ENCODE measurements at regions not wholly inside any gene's neighbourhood (a gene's known extent, or its start where the extent isn't known, plus 50 kb on each side); places are given as distances from the start of the nearest gene placed in this dataset.
A peak's percentile ranks its signal among the peaks of the same experiment; 100 is the strongest.

GRCh38 chr5:40074826-40075225 lies 604.9 kb upstream of the PTGER4 start:
- no peak overlapping the region for H3K27ac Mint-ChIP-seq (ENCODE audit: low read depth, unreplicated experiment)
- DNase-seq (ENCODE audit: unreplicated experiment): no peak
- H3K27me3 Mint-ChIP-seq (ENCODE audit: insufficient read depth, unreplicated experiment): no peaks in the 10 kb centered on the region
- CTCF ChIA-PET: no interaction called here
- H3K4me1 Mint-ChIP-seq (ENCODE audit: insufficient read depth, unreplicated experiment): peaks cover 5% of the 10 kb centered on the region
- no peak for TF ChIP-seq CTCF (IDR thresholded peaks at IDR 0.05; ENCODE audit: unreplicated experiment)
- no TSS peak for BruUV-seq (replicated peaks)
- H3K36me3 Mint-ChIP-seq (ENCODE audit: insufficient read depth, unreplicated experiment): no peaks in the 10 kb centered on the region
- H3K4me3 Mint-ChIP-seq (ENCODE audit: unreplicated experiment): no peak overlapping the region
- POLR2A ChIA-PET: no interaction called here
- intact Hi-C loops (cut with micrococcal nuclease): no loop called here
- no peaks in the 10 kb centered on the region for H3K9me3 Mint-ChIP-seq (ENCODE audit: unreplicated experiment)

- BruUV-seq (replicated peaks): no TSS peak
- Mint-ChIP-seq H3K9me3 (ENCODE audit: unreplicated experiment) (no peaks in the 10 kb centered on the region), H3K36me3 (ENCODE audit: insufficient read depth, unreplicated experiment) (no peaks in the 10 kb centered on the region), H3K4me3 (ENCODE audit: unreplicated experiment) (no peak overlapping the region), H3K4me1 (ENCODE audit: insufficient read depth, unreplicated experiment) (peaks cover 5% of the 10 kb centered on the region), H3K27ac (ENCODE audit: low read depth, unreplicated experiment) (no peak overlapping the region), H3K27me3 (ENCODE audit: insufficient read depth, unreplicated experiment) (no peaks in the 10 kb centered on the region)
- ChIA-PET CTCF (no interaction called here), POLR2A (no interaction called here)
- DNase-seq (ENCODE audit: unreplicated experiment): no peak
- intact Hi-C loops (cut with micrococcal nuclease): no loop called here
- no peak for TF ChIP-seq CTCF (IDR thresholded peaks at IDR 0.05; ENCODE audit: unreplicated experiment)
Observed at GRCh38 chr5:40073927-40074326, 605.8 kb upstream of the PTGER4 start.

- TF ChIP-seq CTCF (IDR thresholded peaks at IDR 0.05; ENCODE audit: unreplicated experiment): no peak
- POLR2A ChIA-PET: no interaction called here
- CTCF ChIA-PET: no interaction called here
- peak; percentile 3 for DNase-seq (ENCODE audit: unreplicated experiment)
- peaks cover 5% of the 10 kb centered on the region for H3K4me1 Mint-ChIP-seq (ENCODE audit: insufficient read depth, unreplicated experiment)
- H3K36me3 Mint-ChIP-seq (ENCODE audit: insufficient read depth, unreplicated experiment): no peaks in the 10 kb centered on the region
- intact Hi-C loops (cut with micrococcal nuclease): no loop called here
- no peak overlapping the region for H3K27ac Mint-ChIP-seq (ENCODE audit: low read depth, unreplicated experiment)
- BruUV-seq (replicated peaks): no TSS peak
- H3K27me3 Mint-ChIP-seq (ENCODE audit: insufficient read depth, unreplicated experiment): no peaks in the 10 kb centered on the region
- no peaks in the 10 kb centered on the region for H3K9me3 Mint-ChIP-seq (ENCODE audit: unreplicated experiment)
- H3K4me3 Mint-ChIP-seq (ENCODE audit: unreplicated experiment): no peak overlapping the region
Observed at GRCh38 chr5:40071870-40072269, 607.8 kb upstream of the PTGER4 start.

GRCh38 chr5:40066616-40067015 lies 613.1 kb upstream of the PTGER4 start:
- ChIA-PET CTCF (interaction anchor here (0.6 to 1.1 kb wide), 3 partner anchors 10 to 117 kb away, joined by 3 read pairs; no protein-coding TSS in a partner anchor), POLR2A (no interaction called here)
- no TSS peak for BruUV-seq (replicated peaks)
- H3K27me3 Mint-ChIP-seq (ENCODE audit: insufficient read depth, unreplicated experiment): no peaks in the 10 kb centered on the region
- intact Hi-C loops (cut with micrococcal nuclease): no loop called here
- no peaks in the 10 kb centered on the region for H3K9me3 Mint-ChIP-seq (ENCODE audit: unreplicated experiment)
- no peak overlapping the region for H3K4me3 Mint-ChIP-seq (ENCODE audit: unreplicated experiment)
- H3K36me3 Mint-ChIP-seq (ENCODE audit: insufficient read depth, unreplicated experiment): no peaks in the 10 kb centered on the region
- TF ChIP-seq CTCF (IDR thresholded peaks at IDR 0.05; ENCODE audit: unreplicated experiment): no peak
- no peak for DNase-seq (ENCODE audit: unreplicated experiment)
- no peak overlapping the region for H3K27ac Mint-ChIP-seq (ENCODE audit: low read depth, unreplicated experiment)
- peaks cover under 1% of the 10 kb centered on the region for H3K4me1 Mint-ChIP-seq (ENCODE audit: insufficient read depth, unreplicated experiment)

All from MCF 10A (cell line).